Spinal cord (tissue), 9 donors: ENCODE measurements at regions not wholly inside any gene's neighbourhood (a gene's known extent, or its start where the extent isn't known, plus 50 kb on each side); places are given as distances from the start of the nearest gene placed in this dataset.
"Not testable (repeated sequence)": the region's sequence is repeated elsewhere in the genome, so short reads cannot be mapped to it uniquely, and the experiment has no call there.

Experiments used
- DNase-seq, 6 donors: peaks; one replicate each; pipeline versions ENCODE4 v3.0.0 to v3.0.0-alpha.2; 2013 to 2015; ENCODE audit warnings: low spot score in 6 of 6, low read depth in 4 of 6
- H3K27ac ChIP-seq: one replicate; pipeline ENCODE4 v1.5.1; 2013; ENCODE audit warnings: low read depth, low read length, control low read depth
- H3K27me3 ChIP-seq: one replicate; pipeline ENCODE4 v1.6.1; 2013; ENCODE audit warnings: low read length; ENCODE audit not compliant: control insufficient read depth, insufficient read depth
- H3K36me3 ChIP-seq: one replicate; pipeline ENCODE4 v1.6.1; 2013; ENCODE audit warnings: low read length; ENCODE audit not compliant: control insufficient read depth, insufficient read depth
- H3K4me1 ChIP-seq: one replicate; pipeline ENCODE4 v1.6.1; 2013; ENCODE audit warnings: low read length; ENCODE audit not compliant: control insufficient read depth, insufficient read depth
- H3K4me3 ChIP-seq: one replicate; pipeline ENCODE4 v1.5.1; 2013; ENCODE audit warnings: low read depth, low read length, control low read depth
- H3K9me3 ChIP-seq: one replicate; pipeline ENCODE4 v1.6.1; 2013; ENCODE audit warnings: low read length; ENCODE audit not compliant: control insufficient read depth, insufficient read depth
- WGBS: methylation state at CpG from one replicate; pipeline ENCODE4 v1.1.5; 2013; ENCODE audit warnings: missing lambda C conversion rate; ENCODE audit not compliant: insufficient coverage; 5-methylcytosine and 5-hydroxymethylcytosine counted together
- donor health status: healthy.

- no peak overlapping the region for H3K27ac ChIP-seq
- H3K4me1 ChIP-seq: peaks cover 3% of the 10 kb centered on the region
- no peaks in the 10 kb centered on the region for H3K36me3 ChIP-seq
- 57% methylated on average over 6 of the region's 8 CpGs for WGBS
- no peak overlapping the region for H3K4me3 ChIP-seq
- no peaks in the 10 kb centered on the region for H3K9me3 ChIP-seq
- H3K27me3 ChIP-seq: peaks cover 3% of the 10 kb centered on the region
- DNase-seq: peak in 1 of 6 donors; percentile 56
Observed at GRCh38 chr17:27954548-27955495, 61.7 kb upstream of the LYRM9 start.

GRCh38 chr17:27956601-27957445, 63.7 kb upstream of the LYRM9 start:
- Histone ChIP-seq H3K9me3 (no peaks in the 10 kb centered on the region), H3K27ac (no peak overlapping the region), H3K27me3 (peaks cover 3% of the 10 kb centered on the region), H3K36me3 (no peaks in the 10 kb centered on the region), H3K4me3 (no peak overlapping the region), H3K4me1 (peaks cover 3% of the 10 kb centered on the region)
- 76% methylated on average over 8 of the region's 13 CpGs for WGBS
- DNase-seq: no peak

DNA sequence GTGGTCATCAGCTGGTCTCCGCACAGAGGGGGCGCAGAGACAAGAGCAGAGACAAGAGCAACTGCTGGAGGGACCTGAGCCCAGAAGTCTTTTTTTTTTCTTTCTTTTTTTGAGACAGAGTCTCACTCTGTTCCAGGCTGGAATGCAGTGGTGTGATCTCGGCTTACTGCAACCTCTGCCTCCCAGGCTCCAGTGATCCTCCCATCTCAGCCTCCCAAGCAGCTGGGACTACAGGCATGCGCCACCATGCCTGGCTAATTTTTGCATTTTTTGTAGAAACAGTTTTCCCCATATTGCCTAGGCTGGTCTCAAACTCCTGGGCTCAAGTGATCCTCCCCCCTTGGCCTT, 64.3 kb upstream of the LYRM9 start:
- 93% methylated on average over 3 of the region's 4 CpGs for WGBS
- not testable (repeated sequence) for H3K27ac ChIP-seq, DNase-seq, H3K4me1 ChIP-seq, H3K9me3 ChIP-seq, H3K27me3 ChIP-seq, H3K4me3 ChIP-seq, H3K36me3 ChIP-seq

DNA sequence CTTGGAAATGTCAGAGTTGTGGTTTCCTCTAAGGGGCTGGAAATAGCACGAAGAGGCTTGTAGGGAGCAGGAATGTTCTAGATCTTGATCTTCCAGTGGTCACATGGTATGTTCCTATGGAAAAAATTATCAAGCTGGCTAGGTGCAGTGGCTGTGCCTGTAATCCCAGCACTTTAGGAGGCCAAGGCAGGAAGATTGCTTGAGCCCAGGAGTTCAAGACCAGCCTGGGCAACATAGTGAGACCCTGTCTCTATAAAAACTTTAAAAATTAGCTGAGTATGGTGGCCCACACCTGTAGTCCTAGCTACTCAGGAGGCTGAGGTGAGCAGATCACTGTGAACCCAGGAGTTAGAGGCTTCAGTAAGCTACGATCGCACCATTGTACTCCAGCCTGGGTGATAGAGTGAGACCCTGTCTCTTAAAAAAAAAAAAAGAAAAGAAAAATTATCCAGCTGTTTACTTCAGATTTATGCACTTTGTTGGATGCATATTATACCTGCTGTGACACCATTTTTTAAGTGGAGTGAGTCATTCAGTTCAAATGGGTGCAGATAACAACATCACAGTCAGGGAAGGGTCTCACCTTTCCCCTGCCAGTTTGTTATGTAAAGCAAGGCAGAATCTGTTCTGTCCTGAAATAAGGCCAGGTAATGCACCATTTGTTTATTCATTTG, 65.7 kb upstream of the LYRM9 start:
- Histone ChIP-seq H3K9me3 (no peaks in the 10 kb centered on the region), H3K36me3 (no peaks in the 10 kb centered on the region), H3K27me3 (peaks cover 3% of the 10 kb centered on the region), H3K4me3 (no peak overlapping the region), H3K4me1 (peaks cover 3% of the 10 kb centered on the region), H3K27ac (no peak overlapping the region)
- no peak for DNase-seq
- 89% methylated on average over 1 of the region's 3 CpGs for WGBS

DNA sequence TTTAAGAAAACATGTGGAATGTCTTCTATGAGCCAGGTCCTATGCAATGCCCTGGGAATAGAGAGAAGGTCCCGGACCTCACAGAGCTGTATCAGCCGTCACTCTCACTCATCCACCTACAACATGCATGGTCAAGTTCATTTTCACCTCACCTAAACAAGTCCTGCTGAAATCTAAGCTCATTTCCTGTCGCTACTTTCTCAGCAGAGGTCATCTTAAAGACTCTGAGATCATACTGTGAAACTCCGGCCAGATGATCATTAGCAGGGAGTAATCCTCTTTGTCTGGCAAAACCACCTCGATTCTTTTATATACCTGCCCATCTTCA, 66.2 kb upstream of the LYRM9 start:
- no peak for DNase-seq
- peaks cover 3% of the 10 kb centered on the region for H3K4me1 ChIP-seq
- H3K27me3 ChIP-seq: peaks cover 3% of the 10 kb centered on the region
- H3K9me3 ChIP-seq: no peaks in the 10 kb centered on the region
- H3K4me3 ChIP-seq: no peak overlapping the region
- WGBS: 69% methylated on average over 5 of the region's 5 CpGs
- no peak overlapping the region for H3K27ac ChIP-seq
- H3K36me3 ChIP-seq: no peaks in the 10 kb centered on the region

DNA sequence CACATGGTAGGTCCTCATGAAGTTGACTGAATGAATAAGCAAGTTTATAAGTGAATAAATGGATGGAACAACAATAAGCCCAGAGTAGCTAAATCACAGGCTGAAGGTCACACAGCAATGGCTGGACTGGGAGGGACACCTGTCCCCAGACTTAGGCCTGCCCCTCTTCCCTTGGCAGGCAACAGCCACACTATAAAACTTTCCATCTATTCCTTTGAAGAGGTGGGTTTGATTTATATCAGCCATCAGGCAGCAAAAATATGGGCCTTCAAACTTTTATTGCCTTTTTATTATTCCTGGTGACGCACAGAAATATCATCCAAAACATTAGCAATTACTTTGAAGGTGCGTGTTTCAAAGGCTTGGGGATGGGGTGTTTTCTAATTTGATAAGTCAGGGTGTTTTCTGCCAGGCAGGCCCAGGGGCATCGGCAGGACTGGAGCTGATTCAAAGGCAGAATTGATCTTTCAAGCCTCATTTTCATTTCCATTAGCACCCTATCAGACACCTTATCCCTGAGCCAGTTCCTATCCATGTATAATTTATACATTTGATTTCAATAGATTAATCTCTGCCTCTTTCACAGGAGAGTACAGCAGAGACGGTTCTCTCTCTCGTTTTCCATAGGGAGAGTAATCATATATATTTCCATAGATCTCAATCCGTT, 67.2 kb upstream of the LYRM9 start:
- DNase-seq: peak in 1 of 6 donors; percentile 37
- Histone ChIP-seq H3K27ac (no peak overlapping the region), H3K27me3 (no peaks in the 10 kb centered on the region), H3K4me3 (no peak overlapping the region), H3K9me3 (no peaks in the 10 kb centered on the region), H3K36me3 (no peaks in the 10 kb centered on the region), H3K4me1 (peaks cover 3% of the 10 kb centered on the region)
- no CpG with 5 or more reads among the region's 6 CpGs for WGBS

DNA sequence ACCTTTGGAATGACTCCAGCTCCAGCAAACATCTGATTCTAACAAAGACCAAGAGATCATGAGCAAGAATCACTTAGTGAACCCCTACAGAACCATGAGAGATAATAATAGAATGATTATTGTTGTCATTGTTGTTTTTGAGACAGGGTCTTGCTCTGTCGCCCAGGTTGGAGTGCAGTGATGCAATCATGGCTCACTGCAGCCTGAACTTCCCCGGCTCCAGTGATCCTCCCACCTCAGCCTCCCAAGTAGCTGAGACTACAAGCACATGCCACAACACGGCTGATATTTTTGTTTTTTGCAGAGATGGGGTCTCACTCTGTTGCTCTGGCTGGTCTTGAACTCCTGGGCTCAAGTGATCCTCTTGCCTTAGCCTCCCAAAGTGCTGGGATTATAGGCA, 69.4 kb upstream of the LYRM9 start:
- not testable (repeated sequence) for H3K4me3 ChIP-seq, H3K36me3 ChIP-seq, DNase-seq, H3K9me3 ChIP-seq, H3K4me1 ChIP-seq, H3K27ac ChIP-seq, H3K27me3 ChIP-seq
- 88% methylated on average over 3 of the region's 3 CpGs for WGBS

- Histone ChIP-seq H3K27me3 (no peaks in the 10 kb centered on the region), H3K4me1 (peaks cover 5% of the 10 kb centered on the region), H3K9me3 (no peaks in the 10 kb centered on the region), H3K4me3 (no peak overlapping the region), H3K36me3 (no peaks in the 10 kb centered on the region), H3K27ac (no peak overlapping the region)
- DNase-seq: no peak
- 81% methylated on average over 3 of the region's 6 CpGs for WGBS
Observed at GRCh38 chr17:27965224-27965623, 72.1 kb upstream of the LYRM9 start.

DNA sequence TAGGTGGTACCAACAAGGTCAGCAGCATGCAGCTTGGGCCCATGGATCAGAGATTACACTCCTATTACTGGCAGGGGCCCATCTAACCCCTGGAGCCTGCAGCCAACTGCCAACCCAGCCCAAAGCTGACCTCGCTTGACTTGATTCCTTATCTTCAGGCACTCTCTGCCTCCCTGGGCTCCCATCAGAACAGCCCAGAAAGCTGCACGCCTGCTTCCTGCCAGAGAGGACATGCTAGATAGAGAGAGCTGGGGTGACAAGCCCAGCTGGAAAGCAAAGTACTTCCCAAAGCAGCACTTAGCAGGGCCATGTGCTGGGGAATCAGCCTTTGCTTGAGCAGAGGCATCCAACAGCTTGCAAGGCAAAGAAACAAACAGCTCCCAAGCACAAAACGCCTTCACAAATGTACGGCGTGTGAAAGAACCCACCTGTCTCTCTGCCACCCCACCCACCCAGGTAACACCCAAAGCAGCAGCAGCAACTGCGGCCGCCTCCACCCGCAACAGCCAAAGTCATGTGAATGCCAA, 74.2 kb upstream of the NLK start:
- Histone ChIP-seq H3K9me3 (no peaks in the 10 kb centered on the region), H3K27me3 (no peaks in the 10 kb centered on the region), H3K27ac (no peak overlapping the region), H3K4me1 (peaks cover 5% of the 10 kb centered on the region), H3K36me3 (no peaks in the 10 kb centered on the region), H3K4me3 (no peak overlapping the region)
- DNase-seq: no peak
- WGBS: 90% methylated on average over 3 of the region's 8 CpGs
